ENCODE measurements at regions not wholly inside any gene's neighbourhood (a gene's known extent, or its start where the extent isn't known, plus 50 kb on each side); places are given as distances from the start of the nearest gene placed in this dataset.

- TF ChIP-seq EP300 (IDR thresholded peaks at IDR 0.05; ENCODE audit: low read length), result no peak
- TF ChIP-seq ZNF79 (CRISPR knock-in tag; IDR thresholded peaks at IDR 0.05; ENCODE audit: low read depth), result no peak
- no peak for TF ChIP-seq NFE2 (IDR thresholded peaks at IDR 0.05; ENCODE audit: low read depth)
- no peak for TF ChIP-seq ZFPM2 (CRISPR knock-in tag; IDR thresholded peaks at IDR 0.05)
- no peak for TF ChIP-seq ATF6 (CRISPR knock-in tag; IDR thresholded peaks at IDR 0.05)
- no peak for TF ChIP-seq RCOR1 (IDR thresholded peaks at IDR 0.05; ENCODE audit: borderline replicate concordance in 1 of 2, low read depth in 2 of 2, low read length in 2 of 2)
- TF ChIP-seq HSF4 (CRISPR knock-in tag; IDR thresholded peaks at IDR 0.05; ENCODE audit: borderline replicate concordance), result no peak
- TF ChIP-seq, protein P1, sequence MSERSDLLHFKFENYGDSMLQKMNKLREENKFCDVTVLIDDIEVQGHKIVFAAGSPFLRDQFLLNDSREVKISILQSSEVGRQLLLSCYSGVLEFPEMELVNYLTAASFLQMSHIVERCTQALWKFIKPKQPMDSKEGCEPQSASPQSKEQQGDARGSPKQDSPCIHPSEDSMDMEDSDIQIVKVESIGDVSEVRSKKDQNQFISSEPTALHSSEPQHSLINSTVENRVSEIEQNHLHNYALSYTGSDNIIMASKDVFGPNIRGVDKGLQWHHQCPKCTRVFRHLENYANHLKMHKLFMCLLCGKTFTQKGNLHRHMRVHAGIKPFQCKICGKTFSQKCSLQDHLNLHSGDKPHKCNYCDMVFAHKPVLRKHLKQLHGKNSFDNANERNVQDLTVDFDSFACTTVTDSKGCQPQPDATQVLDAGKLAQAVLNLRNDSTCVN (CRISPR knock-in tag; IDR thresholded peaks at IDR 0.05), result no peak
These were observed 549.9 kb upstream of the AMOT start for GRCh38 chrX:113390531-113390930.

Measured in K562 (cell line).